ENCODE measurements at regions not wholly inside any gene's neighbourhood (a gene's known extent, or its start where the extent isn't known, plus 50 kb on each side); places are given as distances from the start of the nearest gene placed in this dataset.

DNA sequence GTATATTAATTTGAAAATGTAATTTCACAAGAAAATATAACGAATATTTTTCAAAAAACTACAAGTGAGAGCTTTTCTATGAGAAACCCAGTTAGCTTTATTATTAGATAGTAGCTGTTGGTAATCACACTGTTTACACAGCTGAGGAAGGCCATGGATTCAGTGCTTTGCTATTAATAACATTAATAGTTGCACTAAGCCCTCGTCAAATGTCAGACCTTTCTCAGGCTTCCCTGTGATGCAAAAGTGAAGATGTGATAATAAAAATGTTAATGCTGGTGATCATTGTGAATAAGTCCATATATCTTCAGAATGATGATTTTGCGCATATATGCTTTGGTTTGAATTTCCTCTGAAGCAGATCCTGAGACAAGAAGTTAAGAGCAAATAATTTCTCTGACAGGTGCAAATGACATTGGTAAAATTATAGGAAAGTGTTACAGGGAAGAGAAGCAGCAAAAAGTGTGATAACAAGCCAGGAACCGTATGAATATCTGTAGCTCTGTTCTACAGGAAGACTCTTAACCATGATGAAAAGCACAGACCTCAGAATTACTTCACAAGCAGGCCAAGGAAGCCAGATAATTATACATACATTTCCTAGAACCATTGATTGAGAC is 56.5 kb upstream of the CNTN6 start:
- DNase-seq (ENCODE audit: low spot score): no peak

GRCh38 chr3:1037631-1038030 is 55.2 kb upstream of the CNTN6 start:
- no peak for DNase-seq (ENCODE audit: low spot score)
